Mucosa of descending colon (tissue), 3 donors: ENCODE measurements at regions not wholly inside any gene's neighbourhood (a gene's known extent, or its start where the extent isn't known, plus 50 kb on each side); places are given as distances from the start of the nearest gene placed in this dataset.

Source experiments
- ATAC-seq: fragments of 200-7000 bp; cut with Tn5 transposase; one replicate; pipeline ENCODE4 v1.9.1; 2020; ENCODE audit warnings: mild to moderate bottlenecking, moderate library complexity
- DNase-seq, 3 donors: peaks; one replicate each; pipeline ENCODE4 v3.0.0-alpha.2; 2020
- H3K36me3 ChIP-seq: fragments of 200-600 bp; one replicate; pipeline ENCODE4 v1.8.0; 2021; ENCODE audit warnings: low read depth, mild to moderate bottlenecking
- H3K4me1 ChIP-seq: fragments of 200-600 bp; one replicate; pipeline ENCODE4 v1.8.0; 2021; ENCODE audit warnings: low read depth, mild to moderate bottlenecking
- H3K4me3 ChIP-seq: fragments of 200-600 bp; one replicate; pipeline ENCODE4 v1.8.0; 2021; ENCODE audit warnings: mild to moderate bottlenecking
- H3K9me3 ChIP-seq: fragments of 200-600 bp; one replicate; pipeline ENCODE4 v1.8.0; 2021; ENCODE audit warnings: mild to moderate bottlenecking
- intact Hi-C, 2 donors: fragments of 100-400 bp; cut with DNase I in 1 of 2; cut with micrococcal nuclease in 1 of 2; formaldehyde crosslinking; loops; one replicate each; pipeline versions ENCODE4 v1.11.0 to v1.11.1; 2022; cut with DNase I, micrococcal nuclease
- TF ChIP-seq, protein P1 (sequence below): fragments of 200-600 bp; IDR thresholded peaks from one replicate; pipeline ENCODE4 v1.8.0; 2022; ENCODE audit warnings: antibody characterized with exemption, mild to moderate bottlenecking
- donor health status: DM: no; HTN: no; CAD: no; lungs with moderate emphysema.
- donor health status: DM: no; HTN: no; CAD: no.
- donor health status: DM: no; HTN: yes; CAD: no.

DNA sequence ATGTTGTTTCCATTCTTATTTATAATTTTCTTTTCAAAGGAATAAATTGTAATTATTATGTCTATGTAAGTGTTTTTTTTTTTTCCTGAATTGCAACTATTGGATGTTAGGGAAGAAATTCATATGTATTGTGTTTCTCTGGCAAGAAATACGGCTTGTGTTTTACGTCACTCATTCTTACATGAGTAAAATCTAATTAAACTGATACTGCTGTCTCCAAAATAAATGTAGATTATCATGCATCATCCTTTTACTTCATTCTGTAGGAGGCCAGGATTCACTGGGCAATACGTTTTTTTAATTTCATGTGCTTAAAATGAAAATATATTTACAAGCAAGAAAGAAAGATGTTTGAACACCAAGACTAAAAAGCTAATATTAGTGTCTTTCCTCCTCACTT lies 590.8 kb downstream of the OTOL1 start:
- intact Hi-C loops: no loop called here
- ATAC-seq: no peak
- no peak for DNase-seq
- TF ChIP-seq, protein P1, sequence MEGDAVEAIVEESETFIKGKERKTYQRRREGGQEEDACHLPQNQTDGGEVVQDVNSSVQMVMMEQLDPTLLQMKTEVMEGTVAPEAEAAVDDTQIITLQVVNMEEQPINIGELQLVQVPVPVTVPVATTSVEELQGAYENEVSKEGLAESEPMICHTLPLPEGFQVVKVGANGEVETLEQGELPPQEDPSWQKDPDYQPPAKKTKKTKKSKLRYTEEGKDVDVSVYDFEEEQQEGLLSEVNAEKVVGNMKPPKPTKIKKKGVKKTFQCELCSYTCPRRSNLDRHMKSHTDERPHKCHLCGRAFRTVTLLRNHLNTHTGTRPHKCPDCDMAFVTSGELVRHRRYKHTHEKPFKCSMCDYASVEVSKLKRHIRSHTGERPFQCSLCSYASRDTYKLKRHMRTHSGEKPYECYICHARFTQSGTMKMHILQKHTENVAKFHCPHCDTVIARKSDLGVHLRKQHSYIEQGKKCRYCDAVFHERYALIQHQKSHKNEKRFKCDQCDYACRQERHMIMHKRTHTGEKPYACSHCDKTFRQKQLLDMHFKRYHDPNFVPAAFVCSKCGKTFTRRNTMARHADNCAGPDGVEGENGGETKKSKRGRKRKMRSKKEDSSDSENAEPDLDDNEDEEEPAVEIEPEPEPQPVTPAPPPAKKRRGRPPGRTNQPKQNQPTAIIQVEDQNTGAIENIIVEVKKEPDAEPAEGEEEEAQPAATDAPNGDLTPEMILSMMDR: no peak
- Histone ChIP-seq H3K36me3 (no peaks in the 10 kb centered on the region), H3K4me3 (no peak overlapping the region), H3K4me1 (no peaks in the 10 kb centered on the region), H3K9me3 (no peaks in the 10 kb centered on the region)

DNA sequence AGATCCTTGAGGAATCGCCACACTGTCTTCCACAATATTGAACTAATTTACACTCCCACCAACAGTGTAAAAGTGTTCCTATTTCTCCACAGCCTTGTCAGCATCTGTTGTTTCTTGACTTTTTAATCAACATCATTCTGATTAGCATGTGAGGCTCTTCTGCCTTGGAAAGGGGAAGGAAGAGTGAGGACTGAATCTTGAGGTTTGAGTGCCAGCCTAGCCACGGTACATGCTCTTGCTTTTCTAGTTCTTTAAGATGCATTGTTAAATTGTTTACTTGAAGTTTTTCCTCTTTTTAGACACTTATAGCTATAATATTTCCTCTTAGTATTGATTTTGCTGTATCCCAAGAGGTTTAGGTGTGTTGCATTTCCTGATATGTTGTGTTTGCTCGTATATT lies 596.1 kb downstream of the OTOL1 start:
- intact Hi-C loops: no loop called here
- TF ChIP-seq, protein P1: no peak

DNA sequence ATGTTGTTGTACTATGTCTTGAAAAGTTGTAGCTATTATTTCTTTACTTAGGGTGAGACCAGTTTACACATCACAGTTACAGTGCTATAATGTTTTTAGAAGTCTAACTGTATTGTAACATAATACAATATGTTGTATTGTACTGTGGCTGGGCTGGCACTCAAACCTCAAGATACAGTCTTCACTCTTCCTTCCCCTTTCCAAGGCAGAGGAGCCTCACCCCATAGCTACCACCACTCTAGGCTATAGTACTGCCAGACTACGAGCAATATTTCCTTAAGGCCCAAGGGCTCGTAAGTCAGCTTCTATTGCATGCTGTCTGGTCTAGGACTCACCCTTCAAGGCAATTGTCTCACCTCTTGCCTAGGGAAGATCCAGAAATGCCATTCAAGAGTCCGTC lies 597.7 kb downstream of the OTOL1 start:
- TF ChIP-seq, protein P1: no peak
- no peaks in the 10 kb centered on the region for H3K4me1 ChIP-seq
- H3K4me3 ChIP-seq: no peak overlapping the region
- DNase-seq: no peak
- ATAC-seq: no peak
- H3K9me3 ChIP-seq: no peaks in the 10 kb centered on the region
- intact Hi-C loops: no loop called here
- no peaks in the 10 kb centered on the region for H3K36me3 ChIP-seq

More for the DNA sequence above, 596.1 kb downstream of the OTOL1 start:
- ATAC-seq (no peak), DNase-seq (no peak)
- Histone ChIP-seq H3K4me3 (no peak overlapping the region), H3K9me3 (no peaks in the 10 kb centered on the region), H3K36me3 (no peaks in the 10 kb centered on the region), H3K4me1 (no peaks in the 10 kb centered on the region)

DNA sequence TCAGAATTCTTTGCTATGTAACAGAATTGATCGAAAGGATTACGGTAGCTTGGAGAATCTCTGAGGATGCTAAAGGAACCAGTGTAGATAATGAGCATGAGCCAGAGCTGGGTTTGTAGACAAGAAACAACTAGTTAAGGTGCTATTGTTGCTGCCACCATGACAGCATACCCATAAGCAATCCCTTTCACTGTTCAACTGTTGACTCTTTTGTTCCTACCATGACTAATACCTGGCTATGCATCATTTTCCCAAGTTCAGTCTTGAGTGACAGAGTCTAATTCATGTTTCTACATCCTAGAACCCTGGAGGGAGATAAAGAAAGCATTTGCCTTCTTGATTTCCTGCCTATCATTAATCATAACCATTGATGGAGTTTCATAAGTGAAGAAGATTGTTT lies 600.3 kb downstream of the OTOL1 start:
- ATAC-seq (no peak), DNase-seq (no peak)
- TF ChIP-seq, protein P1: no peak
- Histone ChIP-seq H3K9me3 (no peaks in the 10 kb centered on the region), H3K4me3 (no peak overlapping the region), H3K4me1 (no peaks in the 10 kb centered on the region), H3K36me3 (no peaks in the 10 kb centered on the region)
- intact Hi-C loops: no loop called here

DNA sequence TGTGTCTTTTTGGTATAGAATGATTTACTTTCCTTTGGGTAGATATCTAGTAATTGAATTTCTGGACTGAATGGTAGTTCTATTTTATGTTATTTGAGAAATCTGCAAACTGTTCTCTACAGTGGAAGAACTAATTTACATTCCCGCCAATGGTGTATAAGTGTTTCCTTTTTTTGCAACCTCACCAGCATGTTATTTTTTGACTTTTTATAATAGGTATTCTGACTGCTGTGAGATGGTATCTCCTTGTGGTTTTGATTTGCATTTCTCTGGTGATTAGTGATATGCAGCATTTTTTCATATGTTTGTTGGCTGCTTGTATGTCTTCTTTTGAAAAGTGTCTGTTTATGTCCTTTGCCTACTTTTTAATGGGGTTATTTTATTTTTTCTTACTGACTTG lies 607.2 kb downstream of the OTOL1 start:
- intact Hi-C loops: no loop called here
- Histone ChIP-seq H3K9me3 (no peaks in the 10 kb centered on the region), H3K4me3 (no peak overlapping the region), H3K4me1 (no peaks in the 10 kb centered on the region), H3K36me3 (no peaks in the 10 kb centered on the region)
- ATAC-seq (no peak), DNase-seq (no peak)
- TF ChIP-seq, protein P1: no peak

DNA sequence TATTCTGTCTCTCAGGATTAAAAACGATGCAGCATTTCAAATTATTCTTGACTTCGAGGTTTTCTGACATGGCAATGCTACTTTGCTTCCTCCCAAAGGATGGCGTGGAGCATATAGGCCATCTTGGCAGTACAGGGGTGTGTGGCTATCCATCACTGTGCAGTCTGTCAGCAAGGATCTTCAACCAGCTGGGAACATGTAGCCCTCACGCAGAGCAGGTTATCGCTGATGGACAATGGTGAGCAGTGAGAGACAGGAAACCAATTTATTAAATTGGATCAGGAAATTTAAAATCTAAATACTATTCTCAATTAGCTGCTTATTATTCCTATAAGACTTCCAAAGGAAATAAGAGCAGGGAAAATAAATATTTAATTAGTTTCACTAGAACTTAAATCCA lies 615.3 kb downstream of the OTOL1 start:
- no peak for ATAC-seq
- intact Hi-C loops: no loop called here
- H3K4me3 ChIP-seq: no peak overlapping the region
- H3K9me3 ChIP-seq: no peaks in the 10 kb centered on the region
- DNase-seq: no peak
- no peaks in the 10 kb centered on the region for H3K36me3 ChIP-seq
- TF ChIP-seq, protein P1: no peak
- no peaks in the 10 kb centered on the region for H3K4me1 ChIP-seq
